Omental fat pad (tissue), 3 donors: ENCODE measurements at regions not wholly inside any gene's neighbourhood (a gene's known extent, or its start where the extent isn't known, plus 50 kb on each side); places are given as distances from the start of the nearest gene placed in this dataset.

Experiments
- ATAC-seq: fragments of 150-250 bp; one replicate; pipeline ENCODE4 v1.9.1; 2016; ENCODE audit warnings: mild to moderate bottlenecking, moderate library complexity; ENCODE audit not compliant: low FRiP score
- DNase-seq: peaks from one replicate; pipeline ENCODE4 v3.0.0-alpha.2; 2019; ENCODE audit warnings: low spot score
- CTCF ChIP-seq, 3 donors: fragments of 450-650 bp; IDR thresholded peaks; one replicate each; pipeline ENCODE4 v1.5.1; 2016 to 2017; ENCODE audit warnings: antibody characterized with exemption in 3 of 3, mild to moderate bottlenecking in 3 of 3, moderate library complexity in 2 of 3

- TF ChIP-seq CTCF (IDR thresholded peaks at IDR 0.05): no peak
- ATAC-seq (no peak), DNase-seq (no peak)
Observed at GRCh38 chrX:98067611-98068010, 1183.9 kb downstream of the RPA4 start.

- no peak for TF ChIP-seq CTCF (IDR thresholded peaks at IDR 0.05)
- no peak for ATAC-seq
- no peak for DNase-seq
Observed at GRCh38 chrX:98068024-98068580, 1184.4 kb downstream of the RPA4 start.

GRCh38 chrX:98071331-98071730 lies 1187.6 kb downstream of the RPA4 start:
- DNase-seq (no peak), ATAC-seq (no peak)
- TF ChIP-seq CTCF (IDR thresholded peaks at IDR 0.05): no peak

- TF ChIP-seq CTCF (IDR thresholded peaks at IDR 0.05): no peak
- no peak for DNase-seq
- ATAC-seq: no peak
Observed at GRCh38 chrX:98077440-98077839, 1193.7 kb downstream of the RPA4 start.

GRCh38 chrX:98111684-98112083 lies 1228.0 kb downstream of the RPA4 start:
- DNase-seq (no peak), ATAC-seq (no peak)
- TF ChIP-seq CTCF (IDR thresholded peaks at IDR 0.05): no peak

- TF ChIP-seq CTCF (IDR thresholded peaks at IDR 0.05): no peak
- no peak for DNase-seq
- ATAC-seq: no peak
Observed at GRCh38 chrX:98114021-98114420, 1230.3 kb downstream of the RPA4 start.

- ATAC-seq: no peak
- no peak for DNase-seq
- TF ChIP-seq CTCF (IDR thresholded peaks at IDR 0.05): no peak
Observed at GRCh38 chrX:98141466-98141865, 1257.8 kb downstream of the RPA4 start.
